Ascending aorta (tissue), 2 donors: ENCODE measurements at regions not wholly inside any gene's neighbourhood (a gene's known extent, or its start where the extent isn't known, plus 50 kb on each side); places are given as distances from the start of the nearest gene placed in this dataset.

ENCODE experiments used
- DNase-seq, 2 donors: peaks; one replicate each; pipeline ENCODE4 v3.0.0-alpha.2; 2019; ENCODE audit warnings: low spot score in 2 of 2
- H3K27ac ChIP-seq, 2 donors: fragments of 200-600 bp; sonication (generic); one replicate each; pipeline ENCODE4 v1.5.1; 2016 to 2017; ENCODE audit warnings: mild to moderate bottlenecking in 1 of 2
- H3K27me3 ChIP-seq: fragments of 200-600 bp; sonication (generic); one replicate; pipeline ENCODE4 v1.5.1; 2017
- H3K36me3 ChIP-seq, 2 donors: fragments of 200-600 bp; sonication (generic); one replicate each; pipeline ENCODE4 v1.5.1; 2016
- H3K4me1 ChIP-seq, 2 donors: fragments of 200-600 bp; sonication (generic); one replicate each; pipeline ENCODE4 v1.5.1; 2016 to 2017; ENCODE audit warnings: mild to moderate bottlenecking in 1 of 2
- H3K4me3 ChIP-seq, 2 donors: fragments of 200-600 bp; sonication (generic); one replicate each; pipeline ENCODE4 v1.5.1; 2016 to 2017; ENCODE audit warnings: mild to moderate bottlenecking in 1 of 2
- H3K9me3 ChIP-seq, 2 donors: fragments of 200-600 bp; sonication (generic); one replicate each; pipeline ENCODE4 v1.5.1; 2016
- CTCF ChIP-seq, 3 experiments: fragments of 200-600 bp in 2 of 3; fragments of 450-650 bp in 1 of 3; sonication (generic) in 2 of 3; IDR thresholded peaks; one replicate each; pipeline ENCODE4 v1.5.1; 2016 to 2019; ENCODE audit warnings: antibody characterized with exemption in 3 of 3, mild to moderate bottlenecking in 1 of 3, moderate library complexity in 1 of 3
- intact Hi-C: fragments of 100-400 bp; cut with DNase I; formaldehyde crosslinking; loops from one replicate; pipeline ENCODE4 v1.15.1; 2023

- DNase-seq, result no peak
- TF ChIP-seq CTCF (IDR thresholded peaks at IDR 0.05), result no peak
- Histone ChIP-seq H3K4me1 (no peaks in the 10 kb centered on the region), H3K4me3 (no peak overlapping the region), H3K27ac (no peak overlapping the region), H3K27me3 (no peaks in the 10 kb centered on the region), H3K36me3 (no peaks in the 10 kb centered on the region), H3K9me3 (no peaks in the 10 kb centered on the region)
- intact Hi-C loops, result no loop called here
These were observed 373.1 kb upstream of the SMC2 start for GRCh38 chr9:103721056-103721455.

- Histone ChIP-seq H3K27me3 (no peaks in the 10 kb centered on the region), H3K36me3 (no peaks in the 10 kb centered on the region), H3K27ac (no peak overlapping the region), H3K4me3 (no peak overlapping the region), H3K9me3 (no peaks in the 10 kb centered on the region), H3K4me1 (no peaks in the 10 kb centered on the region)
- no peak for TF ChIP-seq CTCF (IDR thresholded peaks at IDR 0.05)
- intact Hi-C loops, result no loop called here
- DNase-seq, result no peak
These were observed 363.2 kb upstream of the SMC2 start for GRCh38 chr9:103730866-103731265.

GRCh38 chr9:103731541-103731940, 362.6 kb upstream of the SMC2 start:
- H3K9me3 ChIP-seq, result no peaks in the 10 kb centered on the region
- H3K27ac ChIP-seq, result no peak overlapping the region
- H3K4me1 ChIP-seq, result no peaks in the 10 kb centered on the region
- H3K27me3 ChIP-seq, result no peaks in the 10 kb centered on the region
- no peak for DNase-seq
- no peaks in the 10 kb centered on the region for H3K36me3 ChIP-seq
- no peak overlapping the region for H3K4me3 ChIP-seq
- TF ChIP-seq CTCF (IDR thresholded peaks at IDR 0.05), result no peak
- intact Hi-C loops, result no loop called here

- Histone ChIP-seq H3K27ac (no peak overlapping the region), H3K4me1 (no peaks in the 10 kb centered on the region), H3K9me3 (no peaks in the 10 kb centered on the region), H3K36me3 (no peaks in the 10 kb centered on the region), H3K27me3 (no peaks in the 10 kb centered on the region), H3K4me3 (no peak overlapping the region)
- intact Hi-C loops, result no loop called here
- TF ChIP-seq CTCF (IDR thresholded peaks at IDR 0.05), result no peak
- DNase-seq, result no peak
These were observed 359.6 kb upstream of the SMC2 start for GRCh38 chr9:103734471-103734870.

GRCh38 chr9:103755441-103755840, 338.7 kb upstream of the SMC2 start:
- intact Hi-C loops, result no loop called here
- no peaks in the 10 kb centered on the region for H3K9me3 ChIP-seq

More at GRCh38 chr9:103755441-103755840, 338.7 kb upstream of the SMC2 start:
- no peak overlapping the region for H3K27ac ChIP-seq
- H3K27me3 ChIP-seq, result no peaks in the 10 kb centered on the region
- no peak overlapping the region for H3K4me3 ChIP-seq
- no peaks in the 10 kb centered on the region for H3K4me1 ChIP-seq
- no peak for TF ChIP-seq CTCF (IDR thresholded peaks at IDR 0.05)
- no peaks in the 10 kb centered on the region for H3K36me3 ChIP-seq
- DNase-seq, result no peak
